ENCODE measurements at regions not wholly inside any gene's neighbourhood (a gene's known extent, or its start where the extent isn't known, plus 50 kb on each side); places are given as distances from the start of the nearest gene placed in this dataset.

GRCh38 chr10:117619707-117620405 is 77.3 kb downstream of the EMX2 start:
- TF ChIP-seq CTCF (IDR thresholded peaks at IDR 0.05) (no peak), POLR2A (IDR thresholded peaks at IDR 0.05) (no peak)

All from esophagus squamous epithelium (tissue), 4 donors.